ENCODE measurements at regions not wholly inside any gene's neighbourhood (a gene's known extent, or its start where the extent isn't known, plus 50 kb on each side); places are given as distances from the start of the nearest gene placed in this dataset.

DNA sequence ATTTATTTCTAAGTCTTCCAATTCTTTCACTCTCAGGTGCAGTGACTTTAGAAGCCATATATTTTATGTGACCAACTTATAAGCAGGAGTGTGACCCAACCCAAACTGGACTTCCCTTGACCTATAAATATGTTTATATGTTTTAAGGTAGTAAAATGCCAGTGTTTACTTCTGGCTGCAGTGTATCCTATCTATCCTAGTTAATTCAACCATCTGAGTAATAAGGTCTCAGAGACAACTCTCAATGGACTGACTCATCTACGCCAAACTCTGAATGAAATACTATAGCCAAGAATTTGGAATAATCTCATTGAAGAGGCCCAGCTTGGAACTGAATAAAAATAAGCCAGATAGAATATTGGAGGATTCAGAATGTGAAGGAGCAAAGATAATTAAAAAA lies 544.5 kb upstream of the SORCS1 start:
- H3K27ac Mint-ChIP-seq, result no peak overlapping the region

DNA sequence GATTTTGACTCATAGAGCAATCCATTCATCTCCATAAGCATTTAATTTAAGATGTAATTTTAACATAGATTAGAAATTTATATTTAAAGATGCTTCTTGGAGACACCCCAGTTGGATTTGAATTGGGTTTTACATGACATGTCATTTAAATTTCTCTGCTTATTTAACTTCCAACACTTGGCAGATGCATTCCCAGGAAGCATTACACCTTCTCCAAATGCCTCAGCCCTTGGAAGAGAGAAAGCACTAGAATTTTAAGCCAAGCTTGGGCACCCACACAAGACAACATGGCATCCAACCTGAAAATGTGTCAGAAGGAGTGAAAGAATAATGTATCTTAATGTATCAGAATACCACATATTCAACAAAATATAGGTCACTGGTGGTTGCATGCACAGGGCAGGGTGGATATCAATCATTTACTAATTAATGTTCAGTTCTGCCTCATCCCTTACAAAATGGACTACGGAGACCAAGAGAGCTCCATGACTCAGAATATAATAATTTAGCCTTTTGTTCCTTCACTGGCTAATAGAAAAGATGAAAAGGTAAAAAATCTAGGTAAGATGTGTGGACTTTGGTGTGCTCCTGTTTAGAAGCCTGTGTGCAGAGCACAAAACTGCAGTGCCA lies 541.7 kb upstream of the SORCS1 start:
- no peaks in the 10 kb centered on the region for H3K9me3 Mint-ChIP-seq
- no peak for DNase-seq (ENCODE audit: extremely low spot score, unreplicated experiment)
- H3K4me1 Mint-ChIP-seq (ENCODE audit: unreplicated experiment), result no peaks in the 10 kb centered on the region
- no peak overlapping the region for H3K4me3 Mint-ChIP-seq
- H3K27me3 Mint-ChIP-seq, result no peaks in the 10 kb centered on the region
- no peak overlapping the region for H3K27ac Mint-ChIP-seq
- TF ChIP-seq, protein P1, sequence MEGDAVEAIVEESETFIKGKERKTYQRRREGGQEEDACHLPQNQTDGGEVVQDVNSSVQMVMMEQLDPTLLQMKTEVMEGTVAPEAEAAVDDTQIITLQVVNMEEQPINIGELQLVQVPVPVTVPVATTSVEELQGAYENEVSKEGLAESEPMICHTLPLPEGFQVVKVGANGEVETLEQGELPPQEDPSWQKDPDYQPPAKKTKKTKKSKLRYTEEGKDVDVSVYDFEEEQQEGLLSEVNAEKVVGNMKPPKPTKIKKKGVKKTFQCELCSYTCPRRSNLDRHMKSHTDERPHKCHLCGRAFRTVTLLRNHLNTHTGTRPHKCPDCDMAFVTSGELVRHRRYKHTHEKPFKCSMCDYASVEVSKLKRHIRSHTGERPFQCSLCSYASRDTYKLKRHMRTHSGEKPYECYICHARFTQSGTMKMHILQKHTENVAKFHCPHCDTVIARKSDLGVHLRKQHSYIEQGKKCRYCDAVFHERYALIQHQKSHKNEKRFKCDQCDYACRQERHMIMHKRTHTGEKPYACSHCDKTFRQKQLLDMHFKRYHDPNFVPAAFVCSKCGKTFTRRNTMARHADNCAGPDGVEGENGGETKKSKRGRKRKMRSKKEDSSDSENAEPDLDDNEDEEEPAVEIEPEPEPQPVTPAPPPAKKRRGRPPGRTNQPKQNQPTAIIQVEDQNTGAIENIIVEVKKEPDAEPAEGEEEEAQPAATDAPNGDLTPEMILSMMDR (conservative IDR thresholded peaks at IDR 0.05), result no peak
- H3K36me3 Mint-ChIP-seq, result no peaks in the 10 kb centered on the region

More for the DNA sequence above, 544.5 kb upstream of the SORCS1 start:
- Mint-ChIP-seq H3K4me1 (ENCODE audit: unreplicated experiment) (no peaks in the 10 kb centered on the region), H3K9me3 (no peaks in the 10 kb centered on the region), H3K27me3 (no peaks in the 10 kb centered on the region), H3K4me3 (no peak overlapping the region), H3K36me3 (no peaks in the 10 kb centered on the region)
- TF ChIP-seq, protein P1 (conservative IDR thresholded peaks at IDR 0.05), result no peak
- DNase-seq (ENCODE audit: extremely low spot score, unreplicated experiment), result no peak

- H3K9me3 Mint-ChIP-seq, result no peaks in the 10 kb centered on the region
- no peak for DNase-seq (ENCODE audit: extremely low spot score, unreplicated experiment)
- peaks cover 3% of the 10 kb centered on the region for H3K4me1 Mint-ChIP-seq (ENCODE audit: unreplicated experiment)
- H3K36me3 Mint-ChIP-seq, result no peaks in the 10 kb centered on the region
- no peak overlapping the region for H3K27ac Mint-ChIP-seq
- TF ChIP-seq, protein P1 (conservative IDR thresholded peaks at IDR 0.05), result no peak
- no peak overlapping the region for H3K4me3 Mint-ChIP-seq
- H3K27me3 Mint-ChIP-seq, result no peaks in the 10 kb centered on the region
These were observed 537.4 kb upstream of the SORCS1 start for GRCh38 chr10:107701943-107702342.

DNA sequence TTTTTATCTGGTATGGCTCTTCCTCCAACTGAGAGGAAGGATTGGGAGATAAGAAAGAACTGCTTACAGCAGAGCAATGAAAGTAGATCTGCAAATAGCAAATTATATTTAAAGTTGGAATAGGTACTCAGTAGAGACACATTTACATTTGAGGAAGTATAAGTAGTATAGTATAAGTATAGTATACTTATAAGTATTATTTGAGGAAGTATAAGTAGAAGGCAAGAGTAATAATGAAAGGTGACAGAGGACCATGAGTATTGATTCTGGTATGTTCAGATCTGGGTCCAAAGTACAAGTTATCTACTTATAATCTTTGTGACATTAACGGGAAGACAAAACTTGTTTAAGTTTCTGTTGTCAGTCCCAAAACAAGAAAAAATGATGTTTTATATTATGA lies 527.6 kb upstream of the SORCS1 start:
- H3K4me3 Mint-ChIP-seq, result no peak overlapping the region
- H3K4me1 Mint-ChIP-seq (ENCODE audit: unreplicated experiment), result peaks cover 7% of the 10 kb centered on the region
- no peaks in the 10 kb centered on the region for H3K36me3 Mint-ChIP-seq
- DNase-seq (ENCODE audit: extremely low spot score, unreplicated experiment), result no peak
- TF ChIP-seq, protein P1 (conservative IDR thresholded peaks at IDR 0.05), result no peak
- peaks cover 5% of the 10 kb centered on the region for H3K27me3 Mint-ChIP-seq
- no peaks in the 10 kb centered on the region for H3K9me3 Mint-ChIP-seq
- no peak overlapping the region for H3K27ac Mint-ChIP-seq

- no peaks in the 10 kb centered on the region for H3K9me3 Mint-ChIP-seq
- H3K27me3 Mint-ChIP-seq, result no peaks in the 10 kb centered on the region
- TF ChIP-seq, protein P1 (conservative IDR thresholded peaks at IDR 0.05), result no peak
- DNase-seq (ENCODE audit: extremely low spot score, unreplicated experiment), result no peak
- H3K4me1 Mint-ChIP-seq (ENCODE audit: unreplicated experiment), result no peaks in the 10 kb centered on the region
- no peak overlapping the region for H3K27ac Mint-ChIP-seq
- no peak overlapping the region for H3K4me3 Mint-ChIP-seq
- no peaks in the 10 kb centered on the region for H3K36me3 Mint-ChIP-seq
These were observed 524.8 kb upstream of the SORCS1 start for GRCh38 chr10:107689323-107689722.

- Mint-ChIP-seq H3K4me1 (ENCODE audit: unreplicated experiment) (no peaks in the 10 kb centered on the region), H3K27ac (no peak overlapping the region), H3K9me3 (no peaks in the 10 kb centered on the region), H3K27me3 (no peaks in the 10 kb centered on the region), H3K4me3 (no peak overlapping the region), H3K36me3 (no peaks in the 10 kb centered on the region)
- TF ChIP-seq, protein P1 (conservative IDR thresholded peaks at IDR 0.05), result no peak
- DNase-seq (ENCODE audit: extremely low spot score, unreplicated experiment), result no peak
These were observed 523.2 kb upstream of the SORCS1 start for GRCh38 chr10:107687701-107688100.

Measured in type B pancreatic cell (in vitro differentiated cells).